ENCODE measurements at regions not wholly inside any gene's neighbourhood (a gene's known extent, or its start where the extent isn't known, plus 50 kb on each side); places are given as distances from the start of the nearest gene placed in this dataset.

GRCh38 chr17:34717092-34717491 is 137.7 kb downstream of the TMEM132E start:
- TF ChIP-seq EZH2phosphoT487 (IDR thresholded peaks at IDR 0.05; ENCODE audit: insufficient read depth, low read depth): no peak
- no peak for TF ChIP-seq EZH2 (IDR thresholded peaks at IDR 0.05; ENCODE audit: insufficient read depth, poor library complexity, severe bottlenecking)
